Fibroblast of mammary gland (primary cell): ENCODE measurements at regions not wholly inside any gene's neighbourhood (a gene's known extent, or its start where the extent isn't known, plus 50 kb on each side); places are given as distances from the start of the nearest gene placed in this dataset.

Experiments used
- DNase-seq: peaks from one replicate; pipeline ENCODE4 v3.0.0-alpha.2; 2010; ENCODE audit warnings: low read depth
- H3K4me3 ChIP-seq: 2 replicates; pipeline ENCODE4 v1.5.1; 2011; ENCODE audit warnings: low read depth, mild to moderate bottlenecking, low read length, moderate library complexity; ENCODE audit not compliant: control insufficient read depth
- CTCF ChIP-seq: conservative IDR thresholded peaks from 2 replicates; pipeline ENCODE4 v1.5.1; 2011; ENCODE audit warnings: low read depth, low read length, inconsistent platforms; ENCODE audit not compliant: control insufficient read depth, insufficient read depth

- no peak for TF ChIP-seq CTCF
- DNase-seq, result no peak
- H3K4me3 ChIP-seq, result no peak overlapping the region
Measured at GRCh38 chr10:124236816-124237215, 143.4 kb upstream of the CHST15 start.

DNA sequence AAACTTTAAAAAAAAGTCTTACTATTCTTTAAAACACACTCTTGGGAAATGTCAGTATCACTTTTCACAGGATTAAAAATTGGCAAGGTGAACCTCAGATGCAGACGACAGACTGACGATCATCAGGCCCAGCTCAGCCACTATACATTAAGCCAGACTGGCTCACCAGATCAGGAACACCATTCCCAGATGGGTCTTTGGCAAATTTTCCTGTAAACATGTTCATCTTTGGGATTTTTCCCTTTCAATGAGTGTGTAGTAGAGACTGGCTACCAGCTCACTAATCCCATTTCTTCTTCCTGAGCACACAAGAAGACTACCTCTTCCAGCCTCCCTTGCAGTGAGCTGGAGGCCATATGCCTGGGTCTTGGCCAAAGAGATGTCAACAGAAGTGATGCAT lies 142.7 kb upstream of the CHST15 start:
- H3K4me3 ChIP-seq, result no peak overlapping the region
- no peak for TF ChIP-seq CTCF
- no peak for DNase-seq

DNA sequence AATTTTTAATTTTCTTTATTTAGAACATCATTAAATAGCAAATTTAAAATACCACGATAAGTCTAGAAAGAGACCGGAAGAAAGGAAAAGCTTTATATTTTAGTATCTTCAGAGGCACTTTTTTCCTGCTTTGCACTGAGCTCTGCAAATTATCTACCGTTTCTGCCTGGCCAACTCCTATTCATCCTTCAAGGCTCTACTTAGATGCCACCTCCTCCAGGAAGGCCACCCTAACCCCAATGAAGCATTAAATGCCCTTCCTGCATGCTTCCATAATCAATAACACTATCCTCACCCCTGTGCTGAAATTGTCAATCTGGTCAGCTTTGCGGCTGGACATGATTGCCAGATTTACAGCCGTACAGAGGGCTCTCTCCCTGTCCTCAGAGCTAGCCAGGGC lies 141.8 kb upstream of the CHST15 start:
- DNase-seq, result no peak
- no peak for TF ChIP-seq CTCF
- no peak overlapping the region for H3K4me3 ChIP-seq

- DNase-seq, result no peak
- TF ChIP-seq CTCF, result no peak
- H3K4me3 ChIP-seq, result no peak overlapping the region
Measured at GRCh38 chr10:124233546-124234138, 140.2 kb upstream of the CHST15 start.

- no peak for DNase-seq
- TF ChIP-seq CTCF, result no peak
- no peak overlapping the region for H3K4me3 ChIP-seq
Measured at GRCh38 chr10:124232686-124233545, 139.5 kb upstream of the CHST15 start.

DNA sequence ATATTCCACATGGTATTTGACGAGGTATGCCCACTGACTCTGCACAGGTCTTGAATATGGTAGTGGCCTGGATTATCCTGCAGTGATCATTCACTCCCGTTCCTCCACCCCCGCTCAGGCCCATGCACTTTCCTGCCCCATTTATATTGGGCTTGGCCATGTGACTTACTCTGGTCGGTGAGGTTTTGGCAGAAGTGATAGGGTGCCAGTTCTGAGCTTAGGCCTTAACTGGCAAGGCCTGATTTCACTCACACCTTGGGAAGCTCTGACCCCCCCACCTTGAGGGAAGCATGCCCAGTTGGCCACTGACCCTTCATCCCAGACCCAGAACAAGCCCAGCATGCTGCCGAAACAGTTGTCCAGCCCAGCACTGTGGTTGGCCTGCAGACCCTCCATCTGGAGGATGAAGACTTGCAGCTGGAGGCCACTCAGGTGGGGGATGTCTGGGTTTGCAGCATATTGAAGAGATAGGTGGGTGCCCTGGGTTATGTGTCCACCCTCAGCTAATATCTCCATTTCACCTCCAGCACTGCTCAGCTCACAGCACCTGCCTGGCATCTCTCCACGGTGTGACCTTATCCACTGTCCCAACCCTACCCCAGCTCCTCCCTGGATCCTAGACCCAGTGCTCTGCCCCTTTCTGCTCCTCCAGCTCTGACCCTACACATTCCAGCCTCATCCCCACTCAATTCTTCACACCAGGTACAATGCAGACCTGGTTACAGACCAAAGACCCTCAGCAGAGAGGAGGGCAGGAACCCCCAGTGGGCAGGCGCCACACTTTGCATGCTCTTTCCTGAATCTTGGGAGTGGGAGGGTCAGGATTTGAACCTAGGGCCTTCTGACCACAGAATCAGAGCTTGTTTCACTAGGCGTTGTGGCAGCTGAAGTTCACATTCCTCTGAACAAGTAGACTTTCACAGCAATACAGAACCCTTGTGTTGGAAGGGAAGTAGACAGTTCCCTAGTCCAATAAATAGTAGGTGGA lies 138.1 kb upstream of the CHST15 start:
- no peak for DNase-seq

More for the DNA sequence above, 138.1 kb upstream of the CHST15 start:
- no peak for TF ChIP-seq CTCF
- H3K4me3 ChIP-seq, result no peak overlapping the region
